PC-9 (cell line): ENCODE measurements at regions not wholly inside any gene's neighbourhood (a gene's known extent, or its start where the extent isn't known, plus 50 kb on each side); places are given as distances from the start of the nearest gene placed in this dataset.

Source experiments
- BruUV-seq: library from RNA; stranded (reverse); fragments of 400-500 nt; replicated peaks from 2 replicates; lab custom pipeline; 2021; lab: Mats Ljungman, UMichigan
- CTCF ChIA-PET: fragments of 300-600 bp; sonication (Branson Sonifier 250); formaldehyde crosslinking; loops from one replicate; lab custom pipeline; 2022; ENCODE audit warnings: antibody characterized with exemption; lab: Charles Lee
- POLR2A ChIA-PET: fragments of 300-600 bp; sonication (Branson Sonifier 250); formaldehyde crosslinking; loops from one replicate; lab custom pipeline; 2022; ENCODE audit warnings: antibody characterized with exemption; ENCODE audit not compliant: unreplicated experiment; lab: Charles Lee
- DNase-seq, 2 experiments: peaks; one replicate each; pipeline versions ENCODE4 v3.0.0 to v3.0.0-alpha.2; 2015 to 2022; ENCODE audit warnings: mixed read lengths in 1 of 2
- H2AFZ ChIP-seq: fragments of 200-600 bp; sonication (generic); 2 replicates; pipeline ENCODE4 v1.8.1; 2017; ENCODE audit warnings: antibody characterized with exemption
- H3F3A ChIP-seq: fragments of 200-600 bp; sonication (generic); 2 replicates; pipeline ENCODE4 v1.8.1; 2017; ENCODE audit warnings: antibody characterized with exemption, mild to moderate bottlenecking, low read depth; ENCODE audit not compliant: insufficient read depth
- H3K27ac ChIP-seq: fragments of 200-600 bp; sonication (generic); 2 replicates; pipeline ENCODE4 v1.6.1; 2016; ENCODE audit warnings: mixed run types
- H3K27me3 ChIP-seq: fragments of 200-600 bp; sonication (generic); 2 replicates; pipeline ENCODE4 v1.6.1; 2016; ENCODE audit warnings: low read depth, mixed run types; ENCODE audit not compliant: insufficient read depth
- H3K36me3 ChIP-seq: fragments of 200-600 bp; sonication (generic); 2 replicates; pipeline ENCODE4 v1.6.1; 2016; ENCODE audit warnings: low read depth, mixed run types
- H3K4me1 ChIP-seq: fragments of 200-600 bp; sonication (generic); replicated peaks from 2 replicates; pipeline ENCODE4 v1.6.1; 2016; ENCODE audit warnings: mixed run types; ENCODE audit not compliant: insufficient read depth
- H3K4me2 ChIP-seq: fragments of 200-600 bp; sonication (generic); 2 replicates; pipeline ENCODE4 v1.6.1; 2017; ENCODE audit warnings: mixed run types
- H3K4me3 ChIP-seq: fragments of 200-600 bp; sonication (generic); 2 replicates; pipeline ENCODE4 v1.6.1; 2016; ENCODE audit warnings: mixed run types
- H3K79me2 ChIP-seq: fragments of 200-600 bp; sonication (generic); 2 replicates; pipeline ENCODE4 v1.6.1; 2017; ENCODE audit warnings: low read depth, mixed run types
- H3K9me2 ChIP-seq: fragments of 200-600 bp; sonication (generic); 2 replicates; pipeline ENCODE4 v1.8.1; 2017; ENCODE audit warnings: mild to moderate bottlenecking; ENCODE audit not compliant: insufficient read depth
- H3K9me3 ChIP-seq: fragments of 200-600 bp; sonication (generic); 2 replicates; pipeline ENCODE4 v1.8.1; 2016; ENCODE audit warnings: low read depth; ENCODE audit not compliant: insufficient read depth
- H4K20me1 ChIP-seq: fragments of 200-600 bp; sonication (generic); 2 replicates; pipeline ENCODE4 v1.8.1; 2017; ENCODE audit not compliant: insufficient read depth
- EZH2 ChIP-seq: fragments of 200-600 bp; sonication (generic); IDR thresholded peaks from 2 replicates; pipeline ENCODE4 v1.8.0; 2017; ENCODE audit warnings: antibody characterized with exemption, low read depth
- intact Hi-C: fragments of 100-400 bp; cut with micrococcal nuclease; formaldehyde crosslinking; loops from one replicate; pipeline ENCODE4 v1.10.0; 2022; ENCODE audit not compliant: unreplicated experiment
- TF ChIP-seq, protein P1 (sequence below): fragments of 200-600 bp; sonication (generic); conservative IDR thresholded peaks from 2 replicates; pipeline ENCODE4 v1.6.1; 2017; ENCODE audit warnings: mixed run types, antibody characterized with exemption, mild to moderate bottlenecking, moderate library complexity

GRCh38 chr21:25465263-25465662 is 142.0 kb downstream of the MRPL39 start:
- BruUV-seq = no TSS peak
- Histone ChIP-seq H3K27ac (no peak overlapping the region), H4K20me1 (no peaks in the 10 kb centered on the region), H3K4me2 (no peak overlapping the region), H3K4me3 (no peak overlapping the region), H3K9me2 (no peaks in the 10 kb centered on the region), H3K36me3 (no peaks in the 10 kb centered on the region), H3K4me1 (no peaks in the 10 kb centered on the region), H2AFZ (no peak overlapping the region), H3K79me2 (no peaks in the 10 kb centered on the region), H3K9me3 (no peaks in the 10 kb centered on the region), H3K27me3 (no peaks in the 10 kb centered on the region), H3F3A (no peaks in the 10 kb centered on the region)
- POLR2A ChIA-PET = no interaction called here
- CTCF ChIA-PET = no interaction called here
- no peak for TF ChIP-seq EZH2
- TF ChIP-seq, protein P1, sequence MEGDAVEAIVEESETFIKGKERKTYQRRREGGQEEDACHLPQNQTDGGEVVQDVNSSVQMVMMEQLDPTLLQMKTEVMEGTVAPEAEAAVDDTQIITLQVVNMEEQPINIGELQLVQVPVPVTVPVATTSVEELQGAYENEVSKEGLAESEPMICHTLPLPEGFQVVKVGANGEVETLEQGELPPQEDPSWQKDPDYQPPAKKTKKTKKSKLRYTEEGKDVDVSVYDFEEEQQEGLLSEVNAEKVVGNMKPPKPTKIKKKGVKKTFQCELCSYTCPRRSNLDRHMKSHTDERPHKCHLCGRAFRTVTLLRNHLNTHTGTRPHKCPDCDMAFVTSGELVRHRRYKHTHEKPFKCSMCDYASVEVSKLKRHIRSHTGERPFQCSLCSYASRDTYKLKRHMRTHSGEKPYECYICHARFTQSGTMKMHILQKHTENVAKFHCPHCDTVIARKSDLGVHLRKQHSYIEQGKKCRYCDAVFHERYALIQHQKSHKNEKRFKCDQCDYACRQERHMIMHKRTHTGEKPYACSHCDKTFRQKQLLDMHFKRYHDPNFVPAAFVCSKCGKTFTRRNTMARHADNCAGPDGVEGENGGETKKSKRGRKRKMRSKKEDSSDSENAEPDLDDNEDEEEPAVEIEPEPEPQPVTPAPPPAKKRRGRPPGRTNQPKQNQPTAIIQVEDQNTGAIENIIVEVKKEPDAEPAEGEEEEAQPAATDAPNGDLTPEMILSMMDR = no peak
- intact Hi-C loops = no loop called here
- no peak for DNase-seq

GRCh38 chr21:25464275-25464674 is 143.0 kb downstream of the MRPL39 start:
- Histone ChIP-seq H3K27me3 (no peaks in the 10 kb centered on the region), H2AFZ (no peak overlapping the region), H3K27ac (no peak overlapping the region), H3K4me1 (no peaks in the 10 kb centered on the region), H3F3A (no peaks in the 10 kb centered on the region), H4K20me1 (no peaks in the 10 kb centered on the region), H3K36me3 (no peaks in the 10 kb centered on the region), H3K4me2 (no peak overlapping the region), H3K4me3 (no peak overlapping the region), H3K79me2 (no peaks in the 10 kb centered on the region), H3K9me2 (no peaks in the 10 kb centered on the region), H3K9me3 (no peaks in the 10 kb centered on the region)
- CTCF ChIA-PET = no interaction called here
- no TSS peak for BruUV-seq
- DNase-seq = no peak
- POLR2A ChIA-PET = no interaction called here
- intact Hi-C loops = no loop called here
- TF ChIP-seq EZH2 = no peak
- TF ChIP-seq, protein P1 = no peak

DNA sequence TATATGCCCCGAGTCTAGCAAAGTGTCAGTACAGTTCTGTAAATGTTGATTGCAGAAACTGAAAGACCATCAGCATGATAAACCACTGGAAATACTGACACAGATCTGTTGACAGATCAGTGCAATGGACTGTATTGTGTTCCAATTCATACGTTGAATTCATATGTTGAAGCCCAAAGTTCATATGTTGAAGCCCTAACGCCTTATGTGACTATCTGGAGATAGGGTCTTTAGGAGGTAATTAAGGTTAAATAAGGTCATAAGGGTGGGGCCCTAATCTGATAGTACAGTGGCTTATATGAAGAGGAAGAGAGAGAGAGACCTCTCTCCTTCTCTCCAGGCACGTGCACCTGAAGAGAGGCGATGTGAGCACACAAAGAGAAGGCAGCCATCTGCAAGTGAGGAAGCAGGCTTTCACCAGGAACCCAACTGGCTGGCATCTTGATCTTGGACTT is 144.7 kb downstream of the MRPL39 start:
- Histone ChIP-seq H3K27me3 (no peaks in the 10 kb centered on the region), H3K4me3 (no peak overlapping the region), H4K20me1 (no peaks in the 10 kb centered on the region), H3F3A (no peaks in the 10 kb centered on the region), H3K4me1 (no peaks in the 10 kb centered on the region), H3K4me2 (no peak overlapping the region), H3K27ac (no peak overlapping the region), H3K36me3 (no peaks in the 10 kb centered on the region), H3K9me2 (no peaks in the 10 kb centered on the region), H3K79me2 (no peaks in the 10 kb centered on the region), H3K9me3 (no peaks in the 10 kb centered on the region), H2AFZ (no peak overlapping the region)
- no TSS peak for BruUV-seq
- ChIA-PET CTCF (no interaction called here), POLR2A (no interaction called here)
- intact Hi-C loops = no loop called here
- TF ChIP-seq EZH2 = no peak
- TF ChIP-seq, protein P1 = no peak
- no peak for DNase-seq
